ENCODE measurements at regions not wholly inside any gene's neighbourhood (a gene's known extent, or its start where the extent isn't known, plus 50 kb on each side); places are given as distances from the start of the nearest gene placed in this dataset.

- no peak for DNase-seq
Measured at GRCh38 chr2:12663306-12664037, 53.3 kb upstream of the TRIB2 start.

- DNase-seq, result no peak
Measured at GRCh38 chr2:12665334-12665733, 51.4 kb upstream of the TRIB2 start.

DNA sequence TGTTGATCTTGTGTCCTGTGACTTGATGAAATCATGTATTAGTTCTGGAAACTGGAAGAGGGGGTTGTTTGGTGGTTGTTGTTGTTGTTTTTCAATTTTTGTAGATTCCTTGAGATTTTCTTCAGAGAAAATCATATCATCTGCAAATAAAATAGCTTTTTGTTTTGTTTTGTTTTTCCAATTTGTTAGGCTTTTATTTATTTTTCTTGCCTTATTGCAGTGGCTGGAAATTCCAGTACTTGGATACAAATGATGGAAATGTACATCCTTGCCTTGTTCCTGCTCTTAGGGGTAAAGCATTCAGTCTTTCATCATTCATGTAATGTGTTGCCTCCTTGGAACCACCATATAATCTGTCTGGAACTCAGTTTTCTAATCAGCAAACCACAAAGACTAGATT, 50.3 kb upstream of the TRIB2 start:
- no peak for DNase-seq
